Endothelial cell (in vitro differentiated cells): ENCODE measurements at regions not wholly inside any gene's neighbourhood (a gene's known extent, or its start where the extent isn't known, plus 50 kb on each side); places are given as distances from the start of the nearest gene placed in this dataset.
"Not testable (repeated sequence)": the region's sequence is repeated elsewhere in the genome, so short reads cannot be mapped to it uniquely, and the experiment has no call there.

Source experiments
- DNase-seq: peaks from one replicate; pipeline ENCODE4 v3.0.0; 2021; ENCODE audit warnings: low spot score
- H3K27ac Mint-ChIP-seq: one replicate; pipeline ENCODE4 v1.8.0; 2021; ENCODE audit warnings: mixed read lengths, inconsistent platforms; ENCODE audit not compliant: unreplicated experiment
- H3K27me3 Mint-ChIP-seq: one replicate; pipeline ENCODE4 v1.8.0; 2021; ENCODE audit warnings: mild to moderate bottlenecking, moderate library complexity, mixed read lengths, inconsistent platforms; ENCODE audit not compliant: unreplicated experiment
- H3K36me3 Mint-ChIP-seq: one replicate; pipeline ENCODE4 v1.8.0; 2021; ENCODE audit warnings: mild to moderate bottlenecking, low read depth, mixed read lengths, inconsistent platforms; ENCODE audit not compliant: unreplicated experiment
- H3K4me1 Mint-ChIP-seq: one replicate; pipeline ENCODE4 v1.8.0; 2021; ENCODE audit warnings: mild to moderate bottlenecking, mixed read lengths, inconsistent platforms; ENCODE audit not compliant: unreplicated experiment
- H3K4me3 Mint-ChIP-seq: one replicate; pipeline ENCODE4 v1.8.0; 2021; ENCODE audit warnings: mild to moderate bottlenecking, mixed read lengths, inconsistent platforms; ENCODE audit not compliant: unreplicated experiment
- H3K9me3 Mint-ChIP-seq: one replicate; pipeline ENCODE4 v1.8.0; 2021; ENCODE audit warnings: mixed read lengths, inconsistent platforms; ENCODE audit not compliant: unreplicated experiment
- TF ChIP-seq, protein P1 (sequence below): fragments of 200-600 bp; sonication (generic); IDR thresholded peaks from one replicate; pipeline ENCODE4 v1.5.0; 2021; ENCODE audit warnings: antibody characterized with exemption; ENCODE audit not compliant: unreplicated experiment

DNA sequence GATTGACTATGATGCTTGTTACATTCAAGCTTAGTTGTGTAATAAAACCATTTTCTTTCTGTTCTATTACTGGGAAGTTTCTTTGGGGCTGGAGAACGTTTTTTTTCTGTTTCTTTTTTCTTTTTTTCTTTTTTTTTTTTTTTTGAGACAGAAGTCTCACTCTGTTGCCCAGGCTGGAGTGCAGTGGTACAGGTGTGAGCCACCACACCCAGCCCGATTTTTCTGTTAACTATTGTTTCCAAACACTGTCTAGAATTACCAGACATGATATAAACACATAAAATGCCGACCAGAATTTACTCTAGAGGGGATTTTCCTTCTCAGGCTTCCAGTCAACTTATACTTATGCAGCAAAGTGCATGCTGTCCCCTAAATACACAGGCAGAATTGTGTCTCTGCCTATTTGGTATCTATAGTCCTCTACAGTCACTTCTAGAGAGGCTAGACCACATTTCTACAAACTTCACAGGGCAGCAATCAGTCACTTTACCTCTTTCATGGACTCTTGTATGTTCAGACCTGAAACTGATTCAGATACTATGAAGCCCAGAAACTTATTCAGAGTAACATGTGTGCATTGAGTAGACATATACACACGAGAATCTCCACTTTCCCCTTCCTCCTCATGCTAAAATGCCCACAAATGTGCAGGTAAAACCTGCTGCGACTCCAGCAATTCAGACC, 121.2 kb downstream of the ZNF737 start:
- no peaks in the 10 kb centered on the region for H3K4me1 Mint-ChIP-seq
- H3K4me3 Mint-ChIP-seq = no peak overlapping the region
- no peak overlapping the region for H3K27ac Mint-ChIP-seq
- no peaks in the 10 kb centered on the region for H3K27me3 Mint-ChIP-seq
- no peaks in the 10 kb centered on the region for H3K36me3 Mint-ChIP-seq
- TF ChIP-seq, protein P1, sequence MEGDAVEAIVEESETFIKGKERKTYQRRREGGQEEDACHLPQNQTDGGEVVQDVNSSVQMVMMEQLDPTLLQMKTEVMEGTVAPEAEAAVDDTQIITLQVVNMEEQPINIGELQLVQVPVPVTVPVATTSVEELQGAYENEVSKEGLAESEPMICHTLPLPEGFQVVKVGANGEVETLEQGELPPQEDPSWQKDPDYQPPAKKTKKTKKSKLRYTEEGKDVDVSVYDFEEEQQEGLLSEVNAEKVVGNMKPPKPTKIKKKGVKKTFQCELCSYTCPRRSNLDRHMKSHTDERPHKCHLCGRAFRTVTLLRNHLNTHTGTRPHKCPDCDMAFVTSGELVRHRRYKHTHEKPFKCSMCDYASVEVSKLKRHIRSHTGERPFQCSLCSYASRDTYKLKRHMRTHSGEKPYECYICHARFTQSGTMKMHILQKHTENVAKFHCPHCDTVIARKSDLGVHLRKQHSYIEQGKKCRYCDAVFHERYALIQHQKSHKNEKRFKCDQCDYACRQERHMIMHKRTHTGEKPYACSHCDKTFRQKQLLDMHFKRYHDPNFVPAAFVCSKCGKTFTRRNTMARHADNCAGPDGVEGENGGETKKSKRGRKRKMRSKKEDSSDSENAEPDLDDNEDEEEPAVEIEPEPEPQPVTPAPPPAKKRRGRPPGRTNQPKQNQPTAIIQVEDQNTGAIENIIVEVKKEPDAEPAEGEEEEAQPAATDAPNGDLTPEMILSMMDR = no peak
- no peaks in the 10 kb centered on the region for H3K9me3 Mint-ChIP-seq
- no peak for DNase-seq

DNA sequence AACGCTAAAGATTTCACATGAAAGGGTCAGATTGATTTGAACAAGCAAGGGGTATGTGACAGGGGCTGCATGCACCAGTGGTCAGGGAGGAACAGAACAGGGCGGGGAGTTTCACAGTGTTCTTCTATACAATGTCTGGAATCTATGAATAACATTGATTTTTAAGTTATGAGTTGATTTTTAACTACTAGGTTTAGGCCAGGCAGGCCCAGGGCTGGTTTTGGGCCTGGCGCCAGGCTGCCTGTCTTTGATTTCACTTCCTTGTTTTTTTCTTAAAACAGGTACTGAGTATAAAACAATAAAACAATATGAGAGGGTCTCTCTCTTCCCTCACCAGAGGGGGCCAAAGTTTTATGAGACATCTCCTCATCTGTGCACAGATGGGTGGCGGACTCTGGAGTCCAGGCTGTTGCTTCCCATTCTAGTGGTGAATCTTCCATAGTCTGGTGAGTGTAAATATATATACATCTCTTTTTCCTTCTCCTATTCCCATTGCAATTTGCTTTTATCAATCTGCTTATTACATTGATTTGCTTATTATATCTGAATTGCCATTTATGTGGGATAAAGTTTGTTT, 133.2 kb downstream of the ZNF737 start:
- H3K27ac Mint-ChIP-seq, H3K4me3 Mint-ChIP-seq, DNase-seq, H3K9me3 Mint-ChIP-seq, H3K36me3 Mint-ChIP-seq, H3K4me1 Mint-ChIP-seq, H3K27me3 Mint-ChIP-seq: not testable (repeated sequence)

DNA sequence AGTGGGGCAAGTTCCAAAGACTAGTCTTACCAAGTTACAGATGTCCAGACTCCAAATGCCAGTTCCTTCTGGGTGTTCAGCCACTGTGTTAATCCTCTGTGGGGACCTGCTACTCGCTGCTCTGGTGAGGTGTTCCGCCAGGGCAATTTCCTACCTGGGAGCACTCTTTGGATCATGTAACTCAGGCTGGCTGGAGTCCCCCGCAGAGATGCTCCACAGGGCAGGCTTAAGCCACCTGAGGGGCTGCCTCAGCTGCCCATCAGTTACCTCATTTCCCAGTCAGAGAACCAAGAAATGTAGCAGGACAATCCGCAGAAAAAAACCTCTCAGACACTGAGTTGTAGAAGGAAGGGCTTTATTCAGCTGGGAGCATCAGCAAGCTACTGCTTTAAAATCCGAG, 133.8 kb downstream of the ZNF737 start:
- Mint-ChIP-seq H3K27me3 (no peaks in the 10 kb centered on the region), H3K4me1 (no peaks in the 10 kb centered on the region), H3K36me3 (no peaks in the 10 kb centered on the region), H3K27ac (no peak overlapping the region), H3K9me3 (no peaks in the 10 kb centered on the region), H3K4me3 (no peak overlapping the region)
- TF ChIP-seq, protein P1 = no peak
- no peak for DNase-seq

DNA sequence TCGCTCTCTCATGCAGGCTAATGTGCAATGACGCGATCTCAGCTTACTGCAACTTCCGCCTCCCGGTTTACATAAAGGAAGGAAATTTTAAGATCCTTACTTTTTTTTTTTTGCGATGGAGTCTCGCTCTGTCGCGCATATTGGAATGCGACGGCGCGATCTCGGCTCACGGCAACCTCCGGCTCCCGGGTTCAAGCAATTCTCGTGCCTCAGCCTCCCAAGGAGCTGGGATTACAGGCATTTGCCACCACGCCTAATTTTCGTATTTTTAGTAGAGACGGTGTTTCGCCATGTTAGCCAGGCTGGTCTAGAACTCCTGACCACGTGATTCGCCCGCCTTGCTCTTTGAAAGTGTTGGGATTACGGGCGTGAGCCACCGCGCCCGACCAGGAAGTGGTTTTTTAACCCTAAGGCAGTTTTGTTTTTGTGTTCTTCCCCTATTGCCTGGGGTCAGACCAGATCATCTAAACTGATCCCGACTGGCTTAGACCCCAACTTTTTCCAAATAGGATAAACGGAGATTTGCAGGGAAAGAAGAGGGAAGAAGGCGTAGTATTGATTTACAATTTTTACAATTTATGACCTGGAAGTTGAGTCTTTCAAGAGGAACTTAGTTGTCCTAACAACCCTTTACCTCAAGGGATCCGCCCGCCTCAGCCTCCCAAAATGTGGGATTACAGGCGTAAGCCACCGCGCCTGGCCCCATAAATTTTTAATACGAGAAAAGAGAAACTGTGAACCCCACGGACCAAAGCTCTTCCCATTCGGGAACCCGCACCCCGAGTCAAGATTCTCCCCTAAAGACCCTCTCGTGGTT, 142.0 kb downstream of the ZNF737 start:
- Mint-ChIP-seq H3K4me1 (peaks cover 17% of the 10 kb centered on the region), H3K36me3 (peaks cover 10% of the 10 kb centered on the region), H3K4me3 (peak overlapping the region; percentile 99), H3K27me3 (peaks cover 5% of the 10 kb centered on the region), H3K9me3 (no peaks in the 10 kb centered on the region), H3K27ac (peak overlapping the region; percentile 100)
- peak; percentile 50 for DNase-seq
- TF ChIP-seq, protein P1 = no peak

DNA sequence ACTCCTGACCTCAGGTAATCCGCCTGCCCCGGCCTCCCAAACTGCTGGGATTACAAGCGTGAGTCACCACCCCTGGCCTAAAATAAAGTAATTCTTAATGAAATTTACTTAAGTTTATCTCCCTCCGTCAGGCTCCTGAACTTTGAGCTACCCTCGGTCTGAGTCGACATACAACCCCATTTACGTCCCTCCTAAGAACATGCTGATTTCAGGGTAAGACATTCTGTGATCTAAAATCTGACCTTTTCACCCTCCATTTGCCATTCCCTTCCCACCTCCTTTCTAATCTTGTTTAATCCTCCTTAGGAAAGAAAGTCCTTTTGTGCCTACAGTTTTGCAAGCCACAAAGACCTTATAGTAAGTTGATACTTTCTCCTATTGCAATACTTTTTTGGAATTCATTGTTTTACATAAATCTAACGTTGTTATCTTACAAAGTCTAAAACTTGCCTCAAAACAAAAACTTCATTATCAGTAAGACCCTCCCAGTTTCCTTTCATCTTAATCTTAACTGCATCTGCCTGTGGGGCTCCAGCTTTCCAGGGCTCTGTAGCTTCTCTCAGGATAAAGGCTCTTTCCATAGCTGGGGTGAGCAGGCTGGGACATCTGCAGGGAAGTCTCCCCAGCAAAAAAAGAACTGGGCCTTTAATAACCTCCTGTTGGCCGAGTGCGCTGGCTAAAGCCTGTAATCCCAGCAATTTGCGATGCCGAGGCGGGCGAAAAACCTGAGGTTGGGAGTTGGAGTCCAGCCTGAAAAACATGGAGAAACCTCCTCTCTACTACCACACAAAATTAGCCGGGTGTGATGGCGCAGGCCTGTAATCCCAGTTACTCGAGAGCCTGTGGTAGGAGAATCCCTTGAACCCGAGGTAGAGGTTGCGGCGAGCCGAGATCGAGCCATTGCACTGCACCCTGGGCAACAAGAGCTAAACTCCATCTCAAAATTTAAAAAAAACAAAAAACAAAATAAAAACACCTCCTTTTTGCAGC, 143.1 kb downstream of the ZNF737 start:
- H3K4me1 Mint-ChIP-seq = peaks cover 17% of the 10 kb centered on the region
- peak overlapping the region; percentile 100 for H3K27ac Mint-ChIP-seq
- peaks cover 10% of the 10 kb centered on the region for H3K36me3 Mint-ChIP-seq
- H3K27me3 Mint-ChIP-seq = peaks cover 5% of the 10 kb centered on the region
- H3K4me3 Mint-ChIP-seq = peak overlapping the region; percentile 99
- peak; percentile 7 for DNase-seq
- H3K9me3 Mint-ChIP-seq = no peaks in the 10 kb centered on the region
- TF ChIP-seq, protein P1 = no peak
